Type B pancreatic cell (in vitro differentiated cells): ENCODE measurements at regions not wholly inside any gene's neighbourhood (a gene's known extent, or its start where the extent isn't known, plus 50 kb on each side); places are given as distances from the start of the nearest gene placed in this dataset.

Experiments used
- DNase-seq: peaks from one replicate; pipeline ENCODE4 v3.0.0; 2021; ENCODE audit warnings: mixed read lengths; ENCODE audit not compliant: unreplicated experiment; ENCODE audit errors: extremely low spot score
- H3K27ac Mint-ChIP-seq: 2 replicates; pipeline ENCODE4 v1.8.0; 2021; ENCODE audit warnings: mild to moderate bottlenecking, mixed read lengths
- H3K27me3 Mint-ChIP-seq: 2 replicates; pipeline ENCODE4 v1.8.0; 2021; ENCODE audit warnings: mixed read lengths
- H3K36me3 Mint-ChIP-seq: 2 replicates; pipeline ENCODE4 v1.8.0; 2021; ENCODE audit warnings: mixed read lengths
- H3K4me1 Mint-ChIP-seq: one replicate; pipeline ENCODE4 v1.8.0; 2021; ENCODE audit warnings: mixed read lengths; ENCODE audit not compliant: unreplicated experiment
- H3K4me3 Mint-ChIP-seq: 2 replicates; pipeline ENCODE4 v1.8.0; 2021; ENCODE audit warnings: mild to moderate bottlenecking, mixed read lengths
- H3K9me3 Mint-ChIP-seq: 2 replicates; pipeline ENCODE4 v1.8.0; 2021; ENCODE audit warnings: mixed read lengths
- TF ChIP-seq, protein P1 (sequence below): fragments of 200-600 bp; sonication (generic); conservative IDR thresholded peaks from 2 replicates; pipeline ENCODE4 v1.5.0; 2021; ENCODE audit warnings: antibody characterized with exemption, mild to moderate bottlenecking

DNA sequence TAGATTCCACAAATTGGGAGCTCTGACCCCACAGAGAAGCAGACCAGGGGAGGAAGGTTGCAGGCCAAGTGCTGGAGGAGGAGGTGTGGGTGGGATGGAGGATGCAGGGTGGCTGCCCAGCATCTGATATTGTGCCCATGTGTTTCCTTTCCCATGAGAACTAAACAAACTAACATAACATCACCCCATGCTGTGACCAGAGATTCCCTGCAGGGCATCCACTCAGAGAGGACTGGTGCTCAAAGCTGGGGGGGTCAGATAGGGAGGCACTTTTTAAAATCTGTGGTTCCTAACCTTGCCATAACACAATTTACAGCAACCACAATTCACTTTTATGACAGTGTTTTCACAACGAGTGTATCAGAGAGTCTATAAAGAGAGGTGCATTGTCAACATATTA, 1277.6 kb downstream of the AACS start:
- Mint-ChIP-seq H3K27ac (no peak overlapping the region), H3K9me3 (no peaks in the 10 kb centered on the region), H3K27me3 (peaks cover 3% of the 10 kb centered on the region), H3K36me3 (no peaks in the 10 kb centered on the region), H3K4me1 (no peaks in the 10 kb centered on the region), H3K4me3 (no peak overlapping the region)
- TF ChIP-seq, protein P1, sequence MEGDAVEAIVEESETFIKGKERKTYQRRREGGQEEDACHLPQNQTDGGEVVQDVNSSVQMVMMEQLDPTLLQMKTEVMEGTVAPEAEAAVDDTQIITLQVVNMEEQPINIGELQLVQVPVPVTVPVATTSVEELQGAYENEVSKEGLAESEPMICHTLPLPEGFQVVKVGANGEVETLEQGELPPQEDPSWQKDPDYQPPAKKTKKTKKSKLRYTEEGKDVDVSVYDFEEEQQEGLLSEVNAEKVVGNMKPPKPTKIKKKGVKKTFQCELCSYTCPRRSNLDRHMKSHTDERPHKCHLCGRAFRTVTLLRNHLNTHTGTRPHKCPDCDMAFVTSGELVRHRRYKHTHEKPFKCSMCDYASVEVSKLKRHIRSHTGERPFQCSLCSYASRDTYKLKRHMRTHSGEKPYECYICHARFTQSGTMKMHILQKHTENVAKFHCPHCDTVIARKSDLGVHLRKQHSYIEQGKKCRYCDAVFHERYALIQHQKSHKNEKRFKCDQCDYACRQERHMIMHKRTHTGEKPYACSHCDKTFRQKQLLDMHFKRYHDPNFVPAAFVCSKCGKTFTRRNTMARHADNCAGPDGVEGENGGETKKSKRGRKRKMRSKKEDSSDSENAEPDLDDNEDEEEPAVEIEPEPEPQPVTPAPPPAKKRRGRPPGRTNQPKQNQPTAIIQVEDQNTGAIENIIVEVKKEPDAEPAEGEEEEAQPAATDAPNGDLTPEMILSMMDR, result no peak
- no peak for DNase-seq

- TF ChIP-seq, protein P1, result no peak
- Mint-ChIP-seq H3K4me1 (no peaks in the 10 kb centered on the region), H3K9me3 (no peaks in the 10 kb centered on the region), H3K4me3 (no peak overlapping the region), H3K27ac (no peak overlapping the region), H3K27me3 (peaks cover 3% of the 10 kb centered on the region), H3K36me3 (no peaks in the 10 kb centered on the region)
- DNase-seq, result no peak
These were observed 1278.1 kb downstream of the AACS start for GRCh38 chr12:126343321-126343720.

- H3K4me1 Mint-ChIP-seq, result no peaks in the 10 kb centered on the region
These were observed 1280.9 kb downstream of the AACS start for GRCh38 chr12:126346087-126346486.

DNA sequence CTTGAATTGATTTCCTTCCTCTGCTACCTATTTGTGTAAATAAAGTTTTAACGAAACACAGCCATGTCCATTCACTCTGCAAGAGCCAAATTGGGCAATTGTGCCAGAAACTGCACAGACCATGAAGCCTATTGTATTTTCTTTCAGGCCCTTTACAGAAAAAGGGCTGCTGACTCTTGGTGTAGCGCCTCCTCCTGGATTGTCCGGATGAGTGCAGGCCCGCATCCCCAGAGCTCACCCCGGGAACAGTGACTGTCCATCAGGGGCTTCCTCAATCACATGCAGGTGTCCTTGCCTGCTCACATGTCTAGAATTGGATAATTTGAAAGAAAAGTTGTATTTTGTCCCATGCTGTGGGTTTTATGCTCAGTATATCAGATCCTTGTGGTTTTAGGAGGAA, 1282.2 kb downstream of the AACS start:
- H3K27me3 Mint-ChIP-seq, result no peaks in the 10 kb centered on the region
- DNase-seq, result no peak
- H3K36me3 Mint-ChIP-seq, result no peaks in the 10 kb centered on the region
- no peak overlapping the region for H3K27ac Mint-ChIP-seq
- H3K9me3 Mint-ChIP-seq, result no peaks in the 10 kb centered on the region
- H3K4me3 Mint-ChIP-seq, result no peak overlapping the region
- H3K4me1 Mint-ChIP-seq, result no peaks in the 10 kb centered on the region
- TF ChIP-seq, protein P1, result peak; percentile 54

More at GRCh38 chr12:126346087-126346486, 1280.9 kb downstream of the AACS start:
- Mint-ChIP-seq H3K27ac (no peak overlapping the region), H3K27me3 (no peaks in the 10 kb centered on the region), H3K9me3 (no peaks in the 10 kb centered on the region), H3K4me3 (no peak overlapping the region), H3K36me3 (no peaks in the 10 kb centered on the region)
- TF ChIP-seq, protein P1, result no peak
- DNase-seq, result no peak

- Mint-ChIP-seq H3K9me3 (no peaks in the 10 kb centered on the region), H3K27ac (no peak overlapping the region), H3K27me3 (no peaks in the 10 kb centered on the region), H3K36me3 (no peaks in the 10 kb centered on the region), H3K4me3 (no peak overlapping the region), H3K4me1 (no peaks in the 10 kb centered on the region)
- no peak for DNase-seq
- TF ChIP-seq, protein P1, result no peak
These were observed 1284.1 kb downstream of the AACS start for GRCh38 chr12:126349383-126349782.

DNA sequence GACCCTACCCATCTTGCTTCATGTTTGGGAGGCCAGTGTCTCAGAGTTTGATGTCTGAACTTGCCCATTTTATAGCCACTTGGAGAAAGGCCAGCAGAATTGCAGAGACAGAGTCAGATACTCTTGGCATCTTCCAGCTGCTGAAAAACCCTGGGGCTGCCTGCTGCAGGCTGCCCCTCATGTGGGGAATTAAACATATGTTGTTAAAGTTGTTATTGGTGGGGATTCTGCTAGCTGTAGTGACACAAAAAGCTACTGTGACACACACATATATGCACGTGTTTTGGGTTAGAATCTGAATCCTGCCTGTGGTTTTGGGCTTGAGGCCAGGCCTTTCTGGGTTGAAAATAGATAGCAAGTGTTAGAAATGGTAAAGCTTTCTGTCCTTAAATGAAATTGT, 1288.4 kb downstream of the AACS start:
- no peak for DNase-seq
- Mint-ChIP-seq H3K4me3 (no peak overlapping the region), H3K9me3 (peaks cover 10% of the 10 kb centered on the region), H3K27me3 (no peaks in the 10 kb centered on the region), H3K27ac (no peak overlapping the region), H3K36me3 (no peaks in the 10 kb centered on the region), H3K4me1 (no peaks in the 10 kb centered on the region)
- TF ChIP-seq, protein P1, result no peak
